ENCODE measurements at regions not wholly inside any gene's neighbourhood (a gene's known extent, or its start where the extent isn't known, plus 50 kb on each side); places are given as distances from the start of the nearest gene placed in this dataset.
"Not testable (repeated sequence)": the region's sequence is repeated elsewhere in the genome, so short reads cannot be mapped to it uniquely, and the experiment has no call there.

DNA sequence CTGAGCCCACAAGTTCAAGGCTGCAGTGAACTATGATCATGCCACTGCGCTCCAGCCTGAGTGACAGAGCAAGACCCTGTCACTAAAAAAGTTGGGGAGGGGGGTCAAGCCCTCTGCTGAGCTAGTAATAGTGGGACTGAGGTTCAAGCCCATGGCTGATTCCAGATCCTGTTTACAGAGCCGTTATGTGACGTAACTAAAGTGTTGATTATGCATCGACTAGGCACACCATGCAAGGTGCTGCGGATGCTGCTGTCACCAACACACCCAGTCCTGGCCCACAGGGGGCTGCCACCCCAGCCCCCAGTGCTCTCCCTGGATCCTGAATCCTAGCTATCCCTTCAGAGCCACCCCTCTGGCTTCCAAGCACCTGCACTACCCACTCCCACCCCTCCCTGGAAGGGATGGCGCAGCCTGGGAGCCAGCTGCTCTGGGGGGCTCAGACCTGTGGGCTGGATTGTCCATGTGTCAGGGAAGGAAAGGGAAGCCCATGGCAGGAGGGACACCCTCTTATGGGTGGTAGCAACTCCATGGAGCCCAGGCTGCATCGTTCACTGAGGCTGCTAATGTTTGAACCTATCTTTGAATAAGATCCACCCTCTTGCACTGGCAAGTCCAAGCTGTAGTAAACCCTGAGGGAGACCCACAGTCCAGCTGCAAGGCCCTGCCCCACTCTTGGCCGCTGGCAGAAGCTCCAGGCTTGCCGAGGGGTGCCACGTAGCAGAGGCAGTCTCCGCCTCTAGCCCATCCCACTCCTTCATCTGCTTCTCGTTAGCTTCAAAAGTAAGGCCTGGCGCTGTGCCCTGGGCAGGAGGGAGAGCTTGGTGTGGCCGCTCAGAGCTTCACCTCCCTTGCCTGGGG lies 95.0 kb downstream of the SNX5 start:
- no peak for DNase-seq (ENCODE audit: low read depth in 2 of 3, low spot score in 1 of 3)

DNA sequence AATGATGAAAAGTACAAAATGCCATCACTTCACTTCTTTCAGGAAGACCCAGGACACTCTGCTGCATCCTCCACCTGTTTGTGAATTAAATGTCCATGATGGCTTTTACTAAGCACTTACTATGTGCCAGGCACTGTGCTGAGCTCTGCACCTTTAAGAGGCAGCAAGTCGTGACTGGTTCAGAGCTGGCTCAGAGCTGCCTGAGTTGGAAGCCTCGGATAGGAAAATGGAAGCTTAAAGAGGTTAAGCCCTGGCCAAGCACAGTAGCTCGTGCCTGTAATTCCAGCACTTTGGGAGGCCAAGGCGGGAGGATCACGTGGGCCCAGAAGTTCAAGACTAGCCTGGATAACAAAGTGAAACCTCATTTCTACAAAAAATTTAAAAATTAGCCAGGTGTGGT lies 95.6 kb downstream of the SNX5 start:
- no peak for DNase-seq (ENCODE audit: low read depth in 2 of 3, low spot score in 1 of 3)

DNA sequence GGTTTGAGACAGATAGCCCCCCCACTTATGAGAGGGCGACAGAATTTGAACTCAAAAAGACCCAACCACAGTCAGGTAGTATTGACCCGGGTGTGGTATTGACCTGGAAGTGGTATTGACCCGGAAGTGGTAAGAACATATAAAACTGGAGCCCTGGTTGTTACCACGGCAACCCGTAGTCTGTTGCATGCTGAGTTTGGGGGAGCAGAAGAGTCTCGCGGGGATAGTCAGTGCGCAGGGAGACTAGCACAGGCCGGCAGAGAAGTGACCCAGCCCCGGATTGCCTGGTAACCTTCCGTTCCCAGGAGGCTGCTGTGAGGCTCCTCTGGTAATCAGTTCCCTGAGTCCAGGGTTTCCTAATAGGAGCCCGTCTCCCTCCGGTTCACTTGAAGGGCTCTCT lies 96.2 kb downstream of the SNX5 start:
- DNase-seq (ENCODE audit: low read depth in 2 of 3, low spot score in 1 of 3), result no peak

DNA sequence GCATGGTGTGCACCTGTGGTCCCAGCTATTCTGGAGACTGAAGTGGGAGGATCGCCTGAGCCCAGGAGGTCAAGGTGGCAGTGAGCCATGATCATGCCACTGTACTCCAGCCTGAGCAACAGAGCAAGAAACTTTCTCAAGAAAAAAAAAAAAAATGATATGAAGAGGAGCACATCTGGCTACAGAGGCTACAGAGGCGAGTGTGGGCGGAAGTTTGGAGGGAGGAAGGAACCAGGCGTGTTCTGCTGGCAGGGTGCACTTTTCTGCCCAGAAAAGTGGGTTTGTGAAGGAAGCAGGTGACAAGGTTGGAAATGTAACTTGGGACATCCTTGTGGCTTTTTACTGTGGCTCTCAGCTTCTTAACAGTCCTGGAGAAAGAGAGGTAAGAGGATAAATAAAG lies 96.7 kb downstream of the SNX5 start:
- DNase-seq (ENCODE audit: low read depth in 2 of 3, low spot score in 1 of 3), result no peak

DNA sequence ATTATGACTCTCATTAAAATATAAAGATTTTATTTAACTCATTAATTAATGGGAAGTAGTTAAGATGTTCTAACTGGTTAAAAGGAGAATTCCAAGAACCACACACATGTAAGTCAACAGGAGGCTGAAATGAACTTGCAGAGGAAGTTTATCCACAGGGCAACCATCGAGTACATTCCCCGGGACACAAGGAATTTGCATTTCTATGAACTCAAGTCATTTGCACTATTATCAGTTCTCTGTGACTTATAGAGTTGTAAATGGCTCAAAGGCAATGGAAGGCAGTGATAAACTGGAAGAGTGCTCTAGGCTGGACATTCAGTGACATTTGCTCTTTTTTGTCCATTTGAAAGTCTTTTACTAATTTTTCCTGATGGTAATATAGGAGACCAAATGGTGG lies 97.4 kb downstream of the SNX5 start:
- no peak for DNase-seq (ENCODE audit: low read depth in 2 of 3, low spot score in 1 of 3)

DNA sequence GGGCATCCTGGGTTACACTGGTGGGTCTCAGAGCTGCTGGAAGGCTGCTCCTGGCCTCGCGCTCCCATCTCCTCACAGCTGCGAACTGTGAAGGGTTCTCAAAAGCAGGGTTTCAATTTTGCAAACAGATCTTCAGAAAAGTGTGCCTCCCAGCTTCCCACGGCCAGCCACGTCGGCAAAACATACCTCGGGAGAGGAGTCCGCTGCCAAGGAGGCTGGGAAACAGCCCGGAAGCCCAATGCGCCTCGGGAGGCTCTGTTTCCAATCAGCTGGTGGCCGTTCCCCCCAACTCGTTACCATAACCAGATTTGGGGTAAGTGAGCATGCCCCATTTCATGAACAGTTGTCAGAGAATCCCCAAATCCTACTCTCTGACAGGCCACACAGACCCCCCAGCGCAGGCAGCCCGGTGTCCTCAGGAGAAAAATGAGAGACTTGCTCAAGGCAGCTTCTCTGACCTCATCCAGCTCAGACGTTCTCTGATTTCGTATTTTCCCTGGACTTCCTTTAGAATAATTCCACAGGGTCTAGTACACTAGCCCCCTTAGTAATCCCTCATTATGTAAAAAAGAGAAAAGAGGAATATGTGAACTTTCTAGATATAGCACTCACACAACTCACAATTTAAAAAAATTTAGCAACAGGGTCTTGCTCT lies 98.4 kb downstream of the SNX5 start:
- DNase-seq (ENCODE audit: low read depth in 2 of 3, low spot score in 1 of 3), result no peak

DNA sequence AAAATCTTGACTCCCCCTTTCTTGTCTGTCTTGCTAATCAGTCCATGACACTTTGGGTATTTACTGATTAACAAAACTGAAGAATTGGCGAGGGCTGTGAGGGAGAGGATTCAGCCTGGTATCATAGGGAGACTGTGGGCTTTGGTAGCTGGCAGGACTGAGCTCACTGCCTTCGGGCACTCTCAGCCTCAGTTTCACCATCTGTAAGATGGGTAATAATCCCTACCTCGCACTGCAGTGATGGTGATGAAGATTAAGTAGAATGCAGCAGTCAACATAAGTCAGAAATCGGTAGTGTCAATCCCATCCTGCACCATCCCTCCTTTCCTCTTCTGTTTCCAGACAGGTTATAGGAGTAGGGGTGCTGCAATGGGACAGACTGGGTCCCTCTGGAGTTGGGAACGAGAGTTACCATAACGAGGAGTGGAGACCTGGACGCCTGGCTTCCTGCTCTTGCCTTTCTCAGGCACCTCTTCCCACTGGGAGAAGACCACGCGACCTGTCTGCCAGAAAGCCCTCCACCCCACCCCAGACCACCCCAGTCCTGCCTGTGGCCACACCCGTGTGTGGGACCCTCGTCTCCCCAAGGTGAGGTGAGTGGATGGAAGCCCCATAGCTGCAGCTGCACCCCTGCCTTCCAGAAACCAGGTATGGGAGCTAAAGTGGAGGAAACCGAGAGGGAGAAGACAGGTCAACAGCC lies 99.1 kb downstream of the SNX5 start:
- DNase-seq (ENCODE audit: low read depth in 2 of 3, low spot score in 1 of 3), result no peak

DNA sequence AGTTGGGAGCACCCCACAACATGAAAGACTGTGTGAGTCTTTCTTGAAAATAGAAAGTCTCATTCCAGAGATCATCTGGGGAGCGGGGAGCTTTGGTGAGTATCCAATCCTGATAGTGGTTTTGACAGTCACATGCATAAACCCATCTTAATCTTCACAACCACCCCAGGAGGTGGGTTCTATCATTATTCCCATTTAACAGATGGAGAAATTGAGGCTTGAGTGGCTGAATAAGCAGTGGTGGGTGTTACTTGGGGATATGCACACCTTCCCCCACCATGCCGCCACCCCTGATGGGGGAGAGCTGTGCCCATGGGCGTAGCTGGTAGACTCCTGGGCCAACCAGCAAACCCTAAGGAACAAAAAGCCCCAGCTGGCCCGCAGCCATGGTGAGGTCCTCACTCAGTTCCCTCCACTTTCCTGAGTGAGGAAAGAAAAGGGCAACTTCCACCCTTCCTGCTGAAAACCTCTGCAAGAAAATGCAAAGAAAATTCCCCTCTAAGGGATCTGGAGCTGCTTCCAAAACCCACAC lies 99.8 kb downstream of the SNX5 start:
- no peak for DNase-seq (ENCODE audit: low read depth in 2 of 3, low spot score in 1 of 3)

DNA sequence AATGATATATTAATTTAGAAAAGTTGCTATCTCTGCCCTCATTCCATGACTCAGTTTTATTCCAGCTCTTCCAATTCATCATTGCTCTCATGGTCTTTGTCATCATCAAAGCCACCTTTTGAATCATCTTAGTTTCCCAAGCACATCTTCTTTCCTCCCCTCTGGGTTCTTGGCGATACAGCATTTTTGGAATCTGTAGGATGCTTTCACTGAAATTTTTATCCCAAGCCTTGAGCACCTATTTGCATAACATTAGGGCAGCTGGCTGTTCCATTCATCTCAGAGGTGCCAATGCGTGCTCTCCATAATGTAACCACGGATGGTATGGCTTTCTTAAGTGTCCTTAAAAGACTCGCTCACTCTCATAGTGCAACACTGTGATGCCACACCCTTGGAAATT lies 100.4 kb downstream of the SNX5 start:
- no peak for DNase-seq (ENCODE audit: low read depth in 2 of 3, low spot score in 1 of 3)

DNA sequence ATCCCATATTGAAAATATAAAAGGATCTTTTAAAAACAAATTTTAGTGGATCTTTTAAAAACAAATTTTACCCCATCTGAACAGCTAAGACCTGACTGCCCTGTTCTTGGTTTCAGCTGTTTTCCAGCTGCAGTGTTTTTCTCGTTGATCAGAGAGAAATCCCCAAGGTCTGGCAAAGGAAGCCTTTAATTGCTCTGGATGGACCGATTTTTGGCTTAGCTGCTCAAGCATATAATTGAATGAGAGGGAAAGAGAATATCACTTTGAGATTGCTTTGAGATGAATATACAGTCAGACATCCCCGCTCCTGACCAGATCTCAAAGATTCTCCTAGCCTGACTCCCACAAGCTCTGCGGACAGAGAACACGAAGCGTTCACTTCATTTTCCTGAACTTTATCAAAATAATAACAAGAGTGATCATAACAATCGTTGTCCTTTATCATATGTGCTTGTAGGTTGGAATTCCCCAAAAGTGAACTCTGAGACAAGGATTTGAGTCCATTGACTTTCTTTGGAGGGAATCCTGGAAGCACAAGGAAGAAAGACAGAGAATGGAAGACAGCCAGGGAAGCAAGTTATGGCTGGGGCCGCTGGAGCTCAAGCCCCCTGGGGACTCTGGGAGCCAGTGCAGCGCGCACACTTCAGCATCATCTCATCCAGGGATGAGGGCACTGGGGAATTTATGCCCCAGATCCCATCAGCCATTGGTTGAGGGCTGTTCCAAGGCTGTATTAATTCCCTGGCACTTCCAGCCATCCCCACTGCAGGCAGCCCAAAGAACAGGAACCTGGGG lies 101.3 kb downstream of the SNX5 start:
- no peak for DNase-seq (ENCODE audit: low read depth in 2 of 3, low spot score in 1 of 3)

DNA sequence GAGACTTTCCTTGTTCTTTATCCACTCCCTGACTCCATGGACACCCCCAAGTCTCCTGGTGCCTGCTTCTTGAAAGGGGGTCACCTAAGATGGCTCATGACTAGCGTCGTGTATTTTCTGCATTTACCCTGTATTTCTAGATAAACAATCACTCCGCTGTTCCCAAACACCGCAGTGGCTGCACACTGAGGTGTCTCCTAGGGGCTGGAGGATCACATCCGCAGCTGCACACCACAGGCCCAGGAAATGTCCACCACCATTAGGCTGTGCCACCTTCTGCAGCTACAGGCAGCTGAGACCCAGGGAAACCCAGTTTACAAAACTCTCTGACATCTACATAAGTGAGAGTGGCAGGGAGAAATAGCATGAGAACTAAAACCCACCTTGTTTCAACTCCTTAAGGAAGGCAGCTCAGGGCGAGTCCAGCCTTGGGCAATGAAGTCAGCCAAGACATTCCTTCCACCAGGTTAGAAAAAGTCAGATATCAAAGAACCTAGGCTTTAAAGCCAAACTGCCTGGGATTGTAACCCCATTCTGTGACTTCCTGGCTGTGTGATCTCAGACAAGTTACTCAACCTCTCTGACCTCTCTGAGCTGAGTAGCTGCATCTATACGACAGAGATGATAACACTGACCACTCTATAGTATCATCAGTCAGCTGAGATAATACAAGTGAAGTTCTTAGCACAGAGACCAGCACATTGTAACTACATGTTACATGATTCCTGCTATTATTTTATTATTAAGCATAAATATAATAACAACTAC lies 102.2 kb downstream of the SNX5 start:
- DNase-seq (ENCODE audit: low read depth in 2 of 3, low spot score in 1 of 3), result no peak

DNA sequence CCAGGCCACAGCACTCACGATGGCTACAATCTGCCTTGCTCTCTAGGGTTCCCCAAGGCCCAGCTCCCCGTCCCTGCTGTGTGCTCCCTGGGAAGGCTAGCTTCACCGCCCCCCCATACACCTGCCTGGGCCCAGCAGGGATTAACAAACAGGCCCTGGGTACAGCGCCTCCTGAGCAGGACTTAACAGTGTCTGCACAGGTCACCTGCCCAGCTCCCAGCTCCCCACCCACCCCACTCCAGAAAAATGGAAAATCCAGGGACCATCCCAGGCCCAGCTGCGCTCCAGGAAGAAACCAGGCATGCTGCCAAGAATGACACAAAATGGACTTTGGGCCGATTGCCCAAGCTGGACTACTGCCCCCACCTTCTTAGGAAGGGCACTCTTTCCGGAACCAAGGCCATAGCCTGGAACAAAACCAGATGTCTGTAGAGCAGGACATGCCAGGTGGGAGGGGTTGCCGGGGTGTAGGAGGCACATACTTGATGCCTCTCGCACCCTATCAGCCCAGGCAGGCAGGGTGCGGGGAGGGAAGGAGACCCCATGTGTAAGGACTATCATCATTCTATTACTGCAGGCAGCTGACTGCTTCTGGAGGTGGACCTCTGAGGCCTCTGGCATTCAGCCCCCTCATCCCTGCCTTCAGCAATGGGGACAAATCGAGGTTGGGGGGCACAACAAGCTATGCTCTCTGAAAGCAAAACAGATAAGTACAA lies 104.9 kb downstream of the SNX5 start:
- DNase-seq (ENCODE audit: low read depth in 2 of 3, low spot score in 1 of 3), result no peak

DNA sequence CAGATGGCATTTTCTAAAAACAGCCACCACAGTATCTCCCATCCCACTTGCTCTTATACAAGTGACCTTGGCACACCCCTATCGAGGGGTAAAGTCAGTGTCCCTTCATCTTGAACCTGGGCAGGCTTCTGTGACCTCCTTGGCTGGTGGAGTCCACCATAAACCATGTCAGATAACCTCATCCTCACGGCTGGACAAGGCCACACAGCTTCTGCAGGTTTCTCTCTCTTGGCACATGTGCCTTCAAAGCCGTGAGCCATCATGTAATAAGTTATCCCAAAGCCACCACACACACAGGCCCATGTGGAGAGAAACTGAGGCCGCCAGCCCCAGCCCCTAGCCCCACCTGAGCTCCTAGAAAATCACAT lies 105.4 kb downstream of the SNX5 start:
- DNase-seq (ENCODE audit: low read depth in 2 of 3, low spot score in 1 of 3), result no peak

DNA sequence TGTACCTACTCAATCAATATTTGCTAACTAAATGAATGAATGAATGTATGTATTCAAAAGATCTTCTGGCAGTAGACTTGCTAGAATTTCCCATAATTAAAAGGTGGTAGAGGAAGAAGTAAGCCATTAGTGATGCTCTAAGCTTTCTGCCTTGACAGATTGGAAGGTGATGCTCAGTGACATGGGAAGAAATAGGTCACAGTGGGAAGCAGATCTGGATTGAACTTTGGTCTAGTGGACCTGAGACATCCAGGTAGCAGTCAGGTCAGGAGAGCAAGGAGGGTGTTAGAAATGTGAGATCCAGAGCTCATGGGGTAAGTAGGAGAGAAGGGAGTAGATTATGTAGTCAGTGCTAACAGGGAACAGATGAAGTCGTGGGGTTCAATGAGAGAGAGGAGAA lies 106.4 kb downstream of the SNX5 start:
- no peak for DNase-seq (ENCODE audit: low read depth in 2 of 3, low spot score in 1 of 3)

DNA sequence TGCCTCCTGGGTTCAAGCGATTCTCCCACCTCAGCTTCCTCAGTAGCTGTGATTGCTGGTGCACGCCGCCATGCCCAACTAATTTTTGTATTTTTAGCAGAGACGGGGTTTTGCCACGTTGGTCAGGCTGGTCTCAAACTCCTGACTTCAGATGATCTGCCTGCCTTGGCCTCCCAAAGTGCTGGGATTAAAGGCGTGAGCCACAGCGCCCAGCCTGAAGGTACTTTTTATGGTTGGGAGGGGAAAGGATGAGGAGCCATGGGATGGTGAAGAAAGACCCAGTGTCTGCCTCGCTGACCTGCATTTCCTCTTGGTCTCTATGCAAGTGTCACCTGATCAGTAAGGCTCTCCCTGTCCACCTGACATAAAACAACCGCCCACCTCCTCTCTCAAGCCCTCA lies 107.0 kb downstream of the SNX5 start:
- DNase-seq (ENCODE audit: low read depth in 2 of 3, low spot score in 1 of 3), result not testable (repeated sequence)

DNA sequence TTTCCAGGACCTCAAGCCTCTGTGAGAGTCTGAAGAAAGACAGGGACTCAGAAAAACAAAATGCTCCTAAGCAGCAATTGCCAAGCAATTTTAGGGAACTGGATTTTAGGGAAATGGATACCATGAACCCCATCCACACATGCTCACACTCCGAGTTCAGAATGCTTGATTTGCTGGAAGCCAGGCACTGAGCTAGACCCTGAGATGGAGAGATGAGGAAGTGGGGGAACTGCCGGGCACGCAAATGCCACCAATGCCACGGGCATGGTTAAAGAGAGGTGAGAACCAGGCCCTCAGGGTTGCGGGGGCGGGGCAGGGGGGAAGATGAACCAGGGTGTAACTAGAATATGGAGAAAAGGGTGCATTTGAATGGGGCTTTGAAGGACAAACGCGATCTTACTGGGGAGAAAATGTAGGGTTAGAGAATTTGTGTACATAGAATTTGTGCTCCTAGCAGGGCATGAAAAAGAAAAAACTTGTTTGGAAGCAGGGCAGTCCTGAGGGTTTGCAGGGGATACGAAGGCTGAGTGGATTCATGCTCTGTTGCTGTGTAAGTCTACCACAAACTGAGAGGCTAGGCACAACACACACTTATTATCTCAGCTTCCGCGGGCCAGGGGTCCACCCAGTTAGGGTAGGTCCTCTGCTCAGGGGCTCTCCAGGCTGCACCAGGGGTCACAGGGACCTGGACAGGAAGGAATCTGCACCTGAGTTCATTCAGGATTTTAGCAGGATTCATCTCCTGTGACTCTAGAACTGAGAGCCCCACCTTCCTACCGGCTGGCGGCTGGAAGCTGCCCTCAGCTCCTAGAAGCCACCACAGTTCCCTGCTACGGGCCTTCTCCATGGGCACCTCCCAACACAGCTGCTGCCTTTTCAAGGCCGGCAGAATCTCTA lies 108.0 kb downstream of the SNX5 start:
- no peak for DNase-seq (ENCODE audit: low read depth in 2 of 3, low spot score in 1 of 3)

DNA sequence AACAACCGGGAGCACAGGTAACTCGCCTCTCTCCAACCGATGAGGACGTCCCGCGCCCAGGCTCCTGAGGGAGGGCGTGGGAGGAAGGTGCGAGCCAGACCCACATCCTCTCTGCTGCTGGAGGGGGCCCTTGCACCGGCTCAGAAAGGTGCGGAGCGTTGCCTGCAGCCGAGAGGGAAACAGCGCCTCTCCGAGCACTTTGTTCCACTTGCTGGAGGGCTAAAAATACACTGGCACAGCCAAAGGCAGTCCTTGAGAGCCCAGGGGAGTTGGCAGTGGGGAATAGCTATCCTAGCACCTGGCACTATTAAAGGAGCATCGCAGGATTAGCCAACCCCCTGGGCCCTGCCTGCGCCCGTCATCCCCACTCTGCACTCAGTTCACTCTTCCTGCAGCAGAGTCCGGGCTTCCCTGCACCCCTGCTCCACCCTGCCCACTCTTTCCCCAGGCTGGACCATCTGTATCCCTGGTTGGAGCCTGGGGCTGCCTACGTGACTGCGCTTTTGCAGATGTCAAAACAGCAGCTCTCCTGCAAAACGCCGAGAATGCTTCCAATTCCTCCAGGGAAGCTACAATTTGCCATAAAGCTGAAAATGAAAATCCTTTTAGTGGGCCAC lies 108.9 kb downstream of the SNX5 start:
- DNase-seq (ENCODE audit: low read depth in 2 of 3, low spot score in 1 of 3), result peak in 1 of 3 donors; percentile 11

DNA sequence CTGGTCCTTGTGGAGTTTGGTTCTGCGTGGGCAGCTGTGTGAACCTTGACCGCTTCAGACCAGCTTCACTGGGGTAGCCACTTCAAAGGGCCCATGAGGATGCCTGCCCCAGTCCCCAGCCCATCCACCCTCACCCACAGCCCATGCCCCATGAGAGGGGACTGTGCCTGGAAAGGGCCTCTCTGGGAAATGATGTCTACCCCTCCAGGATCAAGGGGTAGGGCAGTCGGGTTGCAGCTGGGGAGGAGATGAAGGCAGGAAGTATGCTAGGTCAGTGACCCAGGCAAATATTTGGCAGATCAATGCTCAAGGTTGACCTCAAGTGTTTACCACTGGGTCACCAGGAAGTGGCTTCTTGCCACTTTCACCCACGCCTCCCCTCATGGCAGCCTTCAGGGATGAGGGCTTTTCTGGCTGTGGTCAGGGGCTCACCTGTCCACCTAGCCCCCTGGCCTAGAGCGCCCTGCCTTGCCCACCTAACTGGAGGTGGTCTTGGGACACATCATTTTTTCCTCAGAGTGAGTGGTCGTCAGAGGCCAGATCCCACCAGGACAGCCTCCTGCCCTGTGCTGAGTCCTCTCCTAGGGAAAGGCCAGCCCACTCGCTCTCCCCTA lies 109.5 kb downstream of the SNX5 start:
- DNase-seq (ENCODE audit: low read depth in 2 of 3, low spot score in 1 of 3), result no peak
